Ectodermal cell (in vitro differentiated cells): ENCODE measurements at regions not wholly inside any gene's neighbourhood (a gene's known extent, or its start where the extent isn't known, plus 50 kb on each side); places are given as distances from the start of the nearest gene placed in this dataset.

ENCODE experiments used
- H3K27ac ChIP-seq: 2 replicates; pipeline ENCODE4 v1.7.0; 2013; ENCODE audit warnings: mild to moderate bottlenecking, low read depth, low read length; ENCODE audit not compliant: insufficient read depth, poor library complexity, severe bottlenecking
- H3K27me3 ChIP-seq: 2 replicates; pipeline ENCODE4 v1.7.0; 2013; ENCODE audit warnings: mild to moderate bottlenecking, low read length; ENCODE audit not compliant: insufficient read depth, control insufficient read depth, poor library complexity, severe bottlenecking
- H3K36me3 ChIP-seq: one replicate; pipeline ENCODE4 v1.7.0; 2013; ENCODE audit warnings: low read length; ENCODE audit not compliant: control insufficient read depth, insufficient read depth
- H3K4me1 ChIP-seq: one replicate; pipeline ENCODE4 v1.7.0; 2013; ENCODE audit warnings: low read length; ENCODE audit not compliant: control insufficient read depth, insufficient read depth
- H3K4me3 ChIP-seq: 2 replicates; pipeline ENCODE4 v1.7.0; 2013; ENCODE audit warnings: low read depth, low read length, control low read depth; ENCODE audit not compliant: insufficient read depth
- H3K9me3 ChIP-seq: 2 replicates; pipeline ENCODE4 v1.7.0; 2013; ENCODE audit warnings: mild to moderate bottlenecking, low read length, moderate library complexity; ENCODE audit not compliant: control insufficient read depth
- WGBS, 2 experiments: methylation state at CpG; one replicate each; pipeline ENCODE4 v1.1.7; 2013; ENCODE audit warnings: missing lambda C conversion rate in 2 of 2; 5-methylcytosine and 5-hydroxymethylcytosine counted together

DNA sequence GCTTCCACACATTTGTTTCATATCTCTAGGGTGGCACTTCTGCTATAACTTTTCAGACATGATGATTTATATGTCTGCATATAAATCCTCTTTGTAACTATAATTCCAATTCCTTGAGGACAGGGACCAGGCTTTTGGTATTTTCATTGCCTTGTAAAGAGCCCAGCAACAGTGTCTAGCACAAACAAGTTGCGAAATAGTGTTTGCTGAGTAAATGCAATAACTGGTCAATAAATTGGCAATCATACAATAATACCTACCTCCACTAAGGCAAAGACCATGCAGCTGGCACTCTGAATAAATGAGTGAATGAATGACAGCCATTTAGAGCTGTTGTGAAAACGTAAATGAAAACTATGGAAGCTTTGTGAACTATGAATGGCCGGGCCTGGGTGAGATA lies 564.0 kb upstream of the ZNF462 start:
- Histone ChIP-seq H3K4me1 (no peaks in the 10 kb centered on the region), H3K36me3 (no peaks in the 10 kb centered on the region), H3K9me3 (no peaks in the 10 kb centered on the region), H3K27me3 (no peaks in the 10 kb centered on the region), H3K4me3 (no peak overlapping the region), H3K27ac (no peak overlapping the region)
- 91 to 97% methylated on average over 2 to 3 of the region's 3 CpGs for WGBS, 2 experiments

DNA sequence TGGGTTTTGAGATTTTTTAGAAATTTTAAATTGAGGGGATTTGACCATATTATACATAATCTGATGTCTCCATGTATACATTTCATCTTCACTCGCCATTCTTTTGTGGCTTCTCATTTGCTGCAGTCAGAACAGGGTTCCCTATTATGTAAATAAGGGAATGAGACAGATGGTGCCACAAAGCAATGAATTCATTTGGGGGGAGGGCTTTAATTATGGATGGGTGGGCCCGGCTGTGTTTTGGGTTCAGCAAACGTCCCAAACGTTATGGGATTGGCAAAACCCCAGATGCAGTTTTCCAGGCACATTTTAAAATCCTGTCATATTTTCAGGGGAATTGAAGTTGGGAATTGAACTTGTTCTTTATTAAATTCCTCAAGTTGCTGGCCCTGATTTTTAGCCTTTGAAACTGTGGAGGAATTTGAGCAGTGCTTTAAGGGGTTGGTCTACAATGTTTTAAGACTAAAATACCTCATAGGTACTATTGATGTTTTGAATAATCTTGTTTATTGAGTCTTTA lies 558.5 kb upstream of the ZNF462 start:
- Histone ChIP-seq H3K36me3 (no peaks in the 10 kb centered on the region), H3K27ac (no peak overlapping the region), H3K4me1 (no peaks in the 10 kb centered on the region), H3K4me3 (no peak overlapping the region), H3K27me3 (no peaks in the 10 kb centered on the region), H3K9me3 (no peaks in the 10 kb centered on the region)
- WGBS, 2 experiments: 91% methylated on average over 3 to 4 of the region's 4 CpGs

DNA sequence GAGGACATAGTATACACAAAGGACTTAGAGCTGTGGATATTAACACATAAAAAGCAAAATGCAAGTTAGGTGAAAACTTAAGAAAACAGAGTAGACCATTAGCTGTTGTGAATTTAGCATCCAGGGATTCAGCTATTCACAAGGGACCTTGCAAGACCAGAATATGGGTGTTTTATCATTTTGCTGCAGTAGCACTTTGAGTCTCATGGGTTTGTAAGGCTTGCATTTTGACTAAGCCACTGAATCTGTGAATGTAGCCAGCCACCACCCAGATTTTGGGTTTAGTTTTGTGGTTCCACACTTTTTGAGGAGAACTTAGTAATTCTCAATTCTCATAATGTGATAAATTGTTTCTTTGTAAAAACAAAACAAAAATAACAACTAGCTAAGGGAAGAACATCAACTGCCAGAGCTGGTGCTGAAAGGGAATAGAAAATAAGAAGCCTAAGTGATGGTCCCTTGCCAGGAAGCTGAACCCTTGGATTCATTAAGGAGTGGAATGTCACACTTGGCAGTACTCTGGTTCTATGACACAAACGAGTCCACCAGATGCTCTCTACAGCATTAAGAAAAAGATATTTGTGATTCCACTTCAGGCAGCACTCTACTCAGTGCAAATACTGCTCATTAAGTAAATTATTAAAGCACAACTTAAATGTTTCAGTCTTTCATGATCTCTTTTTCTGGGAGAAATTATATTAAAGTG lies 557.4 kb upstream of the ZNF462 start:
- Histone ChIP-seq H3K27me3 (no peaks in the 10 kb centered on the region), H3K36me3 (no peaks in the 10 kb centered on the region), H3K9me3 (no peaks in the 10 kb centered on the region), H3K4me1 (no peaks in the 10 kb centered on the region), H3K27ac (no peak overlapping the region), H3K4me3 (no peak overlapping the region)
- 87 to 93% methylated on average over 1 of the region's 1 CpG for WGBS, 2 experiments

DNA sequence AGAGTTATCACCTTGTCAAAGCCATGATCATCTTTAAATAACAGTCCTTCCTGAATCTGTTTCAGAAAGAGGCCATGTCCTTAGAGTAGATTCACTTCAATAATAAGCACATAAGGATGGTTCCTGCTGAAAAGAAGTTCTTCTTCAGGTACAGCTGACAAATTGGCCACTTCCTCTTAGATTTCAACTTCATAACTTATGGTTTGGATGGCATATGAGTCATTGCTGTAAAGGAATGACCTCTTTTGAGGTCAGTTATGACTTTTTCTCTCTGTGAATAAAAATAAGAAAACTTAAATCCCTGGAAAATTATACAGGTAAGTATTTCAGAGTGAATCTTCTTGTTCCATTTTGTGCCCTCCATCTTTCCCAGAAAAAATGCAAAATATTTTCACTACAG lies 555.3 kb upstream of the ZNF462 start:
- no peaks in the 10 kb centered on the region for H3K9me3 ChIP-seq
- no peaks in the 10 kb centered on the region for H3K36me3 ChIP-seq
- H3K27ac ChIP-seq: no peak overlapping the region
- H3K27me3 ChIP-seq: no peaks in the 10 kb centered on the region
- H3K4me3 ChIP-seq: no peak overlapping the region
- no peaks in the 10 kb centered on the region for H3K4me1 ChIP-seq

DNA sequence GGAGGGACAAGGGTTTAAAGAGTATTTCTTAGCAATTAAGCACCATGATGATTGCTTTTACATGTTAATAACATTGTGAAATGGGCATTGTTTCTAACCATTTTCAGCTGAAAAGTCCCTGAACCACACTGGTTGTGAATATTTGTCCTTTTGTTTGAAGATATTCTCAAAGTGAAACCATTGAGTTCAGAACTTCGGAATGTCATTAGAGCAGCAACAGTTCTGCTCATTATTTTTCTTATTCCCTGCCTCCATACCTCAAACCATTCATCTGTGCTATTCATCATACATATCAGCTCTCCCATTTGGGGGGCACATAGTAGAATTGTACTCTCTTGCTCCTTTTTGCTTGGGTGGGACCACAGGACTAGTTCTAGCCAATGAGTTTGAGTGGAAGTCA lies 553.0 kb upstream of the ZNF462 start:
- H3K4me1 ChIP-seq: no peaks in the 10 kb centered on the region
- H3K9me3 ChIP-seq: no peaks in the 10 kb centered on the region
- no peaks in the 10 kb centered on the region for H3K36me3 ChIP-seq
- H3K27me3 ChIP-seq: no peaks in the 10 kb centered on the region
- WGBS, 2 experiments: 72 to 75% methylated on average over 1 of the region's 1 CpG
- H3K27ac ChIP-seq: no peak overlapping the region
- no peak overlapping the region for H3K4me3 ChIP-seq

DNA sequence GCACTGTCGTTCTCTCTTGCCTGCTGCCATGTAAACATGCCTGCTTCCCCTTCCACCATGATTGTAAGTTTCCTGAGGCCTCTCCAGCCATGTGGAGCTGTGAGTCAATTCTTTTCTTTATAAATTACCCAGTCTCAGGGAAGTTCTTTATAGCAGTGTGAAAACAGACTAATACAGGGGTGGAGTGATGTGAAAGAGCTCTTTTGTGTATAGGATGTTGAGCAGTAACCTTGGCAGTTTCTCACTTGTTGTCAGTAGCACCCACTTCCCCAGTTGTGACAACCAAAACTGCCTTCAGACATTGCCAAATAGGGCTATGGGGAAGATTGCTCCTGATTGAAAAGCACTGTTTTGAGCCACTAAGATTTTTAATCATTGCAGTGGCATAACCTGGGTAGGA lies 552.2 kb upstream of the ZNF462 start:
- WGBS, 2 experiments: 75 to 94% methylated on average over 1 of the region's 1 CpG
- Histone ChIP-seq H3K27me3 (no peaks in the 10 kb centered on the region), H3K36me3 (no peaks in the 10 kb centered on the region), H3K27ac (no peak overlapping the region), H3K9me3 (no peaks in the 10 kb centered on the region), H3K4me1 (no peaks in the 10 kb centered on the region), H3K4me3 (no peak overlapping the region)

DNA sequence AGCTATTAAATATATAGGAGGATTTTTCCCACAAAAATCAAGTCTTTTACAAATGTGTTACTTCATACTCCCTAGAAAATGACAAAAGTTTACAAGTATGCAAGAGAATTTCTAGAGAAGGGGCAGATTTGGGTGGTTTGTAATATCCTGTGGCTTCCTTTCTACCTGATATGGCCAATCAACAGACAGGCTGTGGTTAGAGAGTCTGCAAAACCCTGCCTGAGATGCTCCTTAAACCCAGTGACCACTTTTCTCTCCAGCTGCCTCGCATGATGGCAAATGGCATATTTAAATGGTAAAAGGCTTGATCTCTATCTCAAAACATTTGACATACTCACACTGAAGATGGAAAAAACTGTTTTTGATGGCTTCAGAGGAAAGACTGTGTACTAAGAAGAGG lies 550.1 kb upstream of the ZNF462 start:
- Histone ChIP-seq H3K27ac (no peak overlapping the region), H3K4me3 (no peak overlapping the region), H3K27me3 (no peaks in the 10 kb centered on the region), H3K4me1 (no peaks in the 10 kb centered on the region), H3K9me3 (no peaks in the 10 kb centered on the region), H3K36me3 (no peaks in the 10 kb centered on the region)
- WGBS, 2 experiments: 93 to 100% methylated on average over 1 of the region's 1 CpG

DNA sequence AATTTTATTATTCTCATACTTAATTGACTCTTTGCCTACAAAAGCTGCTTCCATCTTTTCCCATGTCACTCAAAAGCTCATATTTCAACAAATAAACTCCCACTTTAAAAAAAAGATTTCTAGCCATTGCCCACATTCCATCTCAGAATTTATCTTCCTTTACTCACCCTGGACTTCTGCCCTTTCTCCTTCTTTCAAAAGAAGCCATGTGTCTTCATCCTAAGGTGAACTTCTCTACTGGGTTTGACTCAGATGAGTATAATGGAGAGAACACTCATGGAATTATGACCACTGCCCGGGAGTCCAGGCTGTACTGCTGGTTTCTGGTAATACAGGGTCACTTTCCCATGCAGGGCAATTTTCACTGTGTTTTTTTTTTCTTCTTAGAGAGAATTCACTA lies 548.5 kb upstream of the ZNF462 start:
- Histone ChIP-seq H3K27me3 (no peaks in the 10 kb centered on the region), H3K4me1 (no peaks in the 10 kb centered on the region), H3K27ac (no peak overlapping the region), H3K9me3 (no peaks in the 10 kb centered on the region), H3K36me3 (no peaks in the 10 kb centered on the region), H3K4me3 (no peak overlapping the region)
- WGBS, 2 experiments: 100% methylated on average over 1 of the region's 1 CpG

DNA sequence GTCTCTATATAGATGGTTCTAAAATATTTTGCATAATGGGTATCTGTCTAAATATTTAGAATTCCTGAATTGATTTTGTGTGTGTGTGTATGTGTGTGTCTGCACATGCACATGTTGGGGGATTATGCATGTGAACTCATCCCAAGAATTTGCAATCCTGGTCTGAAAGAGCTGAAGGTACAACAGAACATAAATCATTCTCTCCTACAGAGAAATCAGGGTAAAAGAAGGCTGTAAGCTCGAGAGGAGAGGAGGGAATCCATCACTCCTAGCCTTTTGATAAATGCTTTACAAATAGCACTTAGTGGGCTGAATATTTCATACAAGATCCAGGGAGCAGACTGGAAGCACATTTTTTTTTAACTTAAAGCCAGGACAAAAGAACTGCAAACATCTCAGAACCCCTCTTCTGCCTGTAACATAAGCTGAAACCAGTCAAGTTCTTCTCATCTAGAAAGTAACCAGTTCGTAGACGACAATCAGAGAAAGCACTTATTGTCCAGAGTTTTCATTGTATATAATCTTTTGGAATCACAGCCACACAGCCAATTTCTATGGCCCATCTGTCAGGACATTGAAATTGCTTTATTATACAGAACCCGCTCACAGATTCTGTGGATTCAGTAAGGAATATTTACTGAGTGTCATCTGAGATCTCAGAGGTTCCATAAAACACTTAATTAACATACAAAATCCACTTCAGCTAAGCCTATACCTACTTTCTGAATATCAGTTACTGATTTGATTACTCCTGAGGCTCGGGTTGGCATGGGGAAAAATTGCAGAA lies 541.4 kb upstream of the ZNF462 start:
- 82 to 86% methylated on average over 5 of the region's 5 CpGs for WGBS, 2 experiments
- no peak overlapping the region for H3K27ac ChIP-seq
- no peak overlapping the region for H3K4me3 ChIP-seq
- peaks cover 34% of the 10 kb centered on the region for H3K4me1 ChIP-seq
- no peaks in the 10 kb centered on the region for H3K27me3 ChIP-seq
- H3K9me3 ChIP-seq: no peaks in the 10 kb centered on the region
- H3K36me3 ChIP-seq: no peaks in the 10 kb centered on the region

DNA sequence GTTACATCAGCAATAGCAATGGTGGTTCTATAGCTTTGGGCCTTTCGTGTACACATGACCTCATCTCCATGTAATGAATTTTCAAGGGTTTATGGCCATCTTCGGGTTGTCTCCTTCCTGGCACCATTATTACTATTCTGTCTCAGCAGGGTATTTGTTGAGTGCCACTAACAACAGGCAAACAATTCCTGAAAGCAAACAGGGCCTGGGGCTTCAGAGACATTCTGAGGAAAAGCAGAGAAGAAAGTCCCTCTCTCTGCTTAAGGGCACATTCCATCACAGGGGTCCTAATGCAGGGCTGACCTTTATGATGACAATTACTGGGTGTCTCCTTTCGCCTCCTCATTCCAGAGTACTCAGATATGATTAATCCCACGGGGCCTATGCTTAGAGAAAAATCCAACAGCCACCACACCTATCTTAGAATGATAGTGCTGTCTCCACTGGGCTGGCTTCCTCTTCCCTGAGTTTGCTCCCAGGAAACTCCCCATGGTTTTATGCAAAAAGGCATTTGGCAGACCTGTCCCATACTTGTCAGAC lies 540.2 kb upstream of the ZNF462 start:
- H3K27me3 ChIP-seq: no peaks in the 10 kb centered on the region
- WGBS, 2 experiments: 76 to 78% methylated on average over 4 of the region's 4 CpGs
- peaks cover 38% of the 10 kb centered on the region for H3K4me1 ChIP-seq

More for the DNA sequence above, 540.2 kb upstream of the ZNF462 start:
- no peaks in the 10 kb centered on the region for H3K36me3 ChIP-seq
- no peak overlapping the region for H3K4me3 ChIP-seq
- no peak overlapping the region for H3K27ac ChIP-seq
- no peaks in the 10 kb centered on the region for H3K9me3 ChIP-seq
